Colon (tissue), 2 donors: ENCODE measurements at regions not wholly inside any gene's neighbourhood (a gene's known extent, or its start where the extent isn't known, plus 50 kb on each side); places are given as distances from the start of the nearest gene placed in this dataset.

ENCODE experiments used
- FAIRE-seq: peaks from 2 replicates; lab custom pipeline; 2012; peaks lifted over from hg19 to GRCh38; lab: Jason Lieb, UNC
- donor health status: control.
- donor health status: control.

DNA sequence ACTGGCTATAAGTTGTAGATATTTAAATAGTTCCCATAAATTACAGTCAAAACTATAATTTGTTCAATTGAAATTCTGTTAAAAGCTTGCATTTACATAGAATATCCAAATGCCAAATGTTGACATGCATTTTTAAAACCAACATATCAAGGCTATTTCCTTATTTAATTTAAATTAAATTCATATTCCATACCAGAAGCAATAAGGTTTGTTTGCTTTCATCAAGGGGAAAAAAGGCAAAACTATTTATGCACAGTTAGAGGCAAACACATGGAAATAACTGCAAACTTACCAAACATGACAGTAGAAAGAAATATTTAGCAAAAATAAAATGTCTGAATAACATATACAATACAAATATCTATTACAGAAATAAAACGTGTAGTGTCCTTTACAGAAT, 1581.2 kb upstream of the TENM4 start:
- FAIRE-seq: no peak

DNA sequence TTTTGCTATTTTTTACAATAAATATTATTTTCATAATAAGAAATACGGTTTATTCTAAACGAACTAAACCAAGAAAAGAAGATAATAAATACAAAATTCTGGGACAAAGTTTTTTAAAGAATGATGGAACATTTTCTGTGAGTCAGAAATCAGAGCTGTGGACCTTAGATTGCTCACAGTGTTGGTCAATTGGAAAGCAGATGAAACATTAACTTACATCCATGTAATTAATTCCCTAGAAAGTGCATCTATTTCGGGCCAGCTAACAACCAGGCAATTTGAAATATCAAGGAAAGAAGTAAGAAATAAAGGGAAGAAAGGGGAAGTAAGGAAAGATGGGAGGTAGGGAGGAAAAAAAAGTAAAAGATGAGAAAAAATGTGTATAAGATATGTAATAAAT, 1569.8 kb upstream of the TENM4 start:
- peak; percentile 36 for FAIRE-seq

DNA sequence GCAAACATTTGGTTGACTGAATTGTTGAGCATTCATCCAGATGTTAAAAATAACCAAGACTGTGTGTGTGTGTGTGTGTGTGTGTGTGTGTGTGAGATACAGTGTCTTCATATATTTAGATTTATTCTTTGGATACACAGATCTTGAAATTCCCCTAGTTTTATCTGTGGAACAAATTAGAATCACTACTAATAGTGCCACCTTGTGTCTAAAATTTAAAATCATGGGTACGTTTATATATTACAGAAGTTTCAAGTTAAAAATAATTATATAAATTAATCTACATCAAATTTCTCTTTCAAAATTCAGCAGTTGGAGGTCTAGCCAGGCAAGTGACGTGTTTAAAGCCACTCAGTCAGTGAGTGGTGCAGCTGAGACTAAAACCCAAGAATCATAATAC, 1566.2 kb upstream of the TENM4 start:
- no peak for FAIRE-seq

DNA sequence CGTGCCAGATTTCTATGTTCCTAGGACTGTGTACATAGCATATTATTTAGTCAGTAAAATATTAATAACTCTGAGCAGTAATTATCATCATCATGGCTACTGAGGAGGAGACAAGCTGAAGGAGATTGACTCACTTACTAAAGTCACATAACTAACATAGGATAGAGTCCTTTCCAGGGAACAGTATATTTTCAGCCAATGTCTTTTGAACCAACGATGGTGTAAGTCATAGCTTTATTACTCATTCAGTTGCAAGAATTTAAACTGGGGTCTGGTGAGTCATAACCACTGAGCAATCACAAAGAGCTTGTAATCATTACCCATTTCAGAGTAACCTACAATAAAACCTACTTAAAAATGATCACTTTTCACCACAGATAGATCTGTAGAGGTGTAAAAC, 1564.8 kb upstream of the TENM4 start:
- FAIRE-seq: no peak

DNA sequence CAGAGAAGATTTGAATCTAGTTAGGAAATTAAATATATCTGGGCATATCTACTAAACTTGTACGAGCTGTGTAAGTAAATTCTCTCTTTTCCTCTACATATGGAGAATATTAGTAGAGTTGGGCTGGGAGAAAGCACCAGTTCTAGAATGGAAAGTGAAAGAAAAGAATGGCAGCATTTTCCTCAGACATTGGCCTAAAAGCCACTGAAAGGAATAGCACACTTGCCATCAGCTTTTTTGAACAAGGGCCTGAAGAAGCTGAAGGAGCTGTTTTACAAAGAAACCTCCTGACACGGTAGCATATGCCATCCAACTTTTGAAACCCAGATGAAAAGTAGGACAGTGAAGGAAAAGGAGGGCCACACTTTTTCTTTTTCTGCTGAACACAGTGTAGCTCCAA, 1563.7 kb upstream of the TENM4 start:
- no peak for FAIRE-seq

DNA sequence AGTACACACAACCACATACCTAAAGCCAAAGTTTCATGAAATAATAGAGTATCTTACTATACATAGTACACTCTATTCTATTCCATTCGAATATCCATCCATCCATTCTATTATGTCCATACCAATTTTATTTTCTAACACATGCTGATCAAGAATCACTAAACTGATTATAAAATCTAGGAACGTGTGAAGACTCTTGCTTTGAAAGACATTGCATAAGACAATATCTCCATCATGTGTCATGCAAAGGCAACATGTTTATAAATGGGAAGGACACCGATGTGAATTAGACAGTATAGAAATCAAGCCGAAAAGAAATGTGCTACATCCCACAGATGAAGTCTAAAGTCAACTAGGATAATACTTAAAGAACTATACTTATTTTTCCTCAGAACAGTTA, 1561.5 kb upstream of the TENM4 start:
- no peak for FAIRE-seq

DNA sequence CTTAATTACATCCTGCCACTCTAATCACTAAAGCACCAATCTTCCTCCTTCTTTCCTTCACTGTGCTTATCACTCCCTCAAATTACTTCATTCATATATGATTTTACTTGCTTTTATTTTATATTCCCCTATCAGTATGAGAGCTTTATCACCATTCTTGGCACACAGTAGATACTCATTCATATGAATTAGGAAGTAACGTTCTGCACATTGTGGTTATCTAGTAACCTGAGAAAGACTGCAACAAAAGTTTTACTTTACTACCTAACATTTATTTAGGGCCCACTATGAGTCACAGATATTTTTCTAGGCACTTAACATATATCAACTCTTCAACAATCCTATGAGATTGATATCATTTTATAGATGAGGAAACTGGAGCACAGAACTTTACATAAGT, 1559.9 kb upstream of the TENM4 start:
- FAIRE-seq: no peak

DNA sequence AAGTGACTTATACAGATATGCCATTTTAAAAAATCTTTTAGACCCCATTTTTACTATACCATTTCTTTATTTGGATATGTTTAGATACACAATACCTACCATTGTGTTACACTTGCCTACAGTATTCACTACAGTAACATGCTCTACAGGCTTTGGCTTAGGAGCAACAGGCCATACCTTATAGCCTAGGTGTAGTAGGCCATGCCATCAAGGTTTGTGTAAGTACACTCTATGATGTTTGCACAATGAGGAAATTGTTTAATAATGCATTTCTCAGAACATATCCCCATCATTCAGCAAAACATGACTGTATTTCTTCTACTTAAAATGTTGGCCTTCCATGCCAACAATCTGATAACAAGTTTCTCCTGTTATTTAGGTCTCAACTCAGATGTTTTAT, 1559.5 kb upstream of the TENM4 start:
- no peak for FAIRE-seq

DNA sequence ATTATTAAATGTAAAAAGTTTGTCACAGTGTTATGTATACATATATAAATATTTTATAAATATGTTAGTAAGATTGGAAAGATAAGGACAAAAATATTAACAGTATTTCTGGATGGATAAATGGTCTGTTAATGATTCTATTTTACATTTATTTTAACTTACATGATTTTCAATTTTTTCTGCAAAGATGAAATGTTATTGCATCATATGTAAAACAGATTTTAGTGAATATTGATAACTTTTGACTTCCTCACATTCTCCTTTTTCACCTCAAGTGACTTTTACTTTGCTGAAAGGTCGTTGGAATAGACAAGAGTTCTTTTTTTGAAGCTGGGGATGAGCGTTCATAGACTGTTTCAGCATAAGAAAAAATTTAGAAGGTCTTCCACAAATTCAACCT, 1554.7 kb upstream of the TENM4 start:
- FAIRE-seq: no peak

DNA sequence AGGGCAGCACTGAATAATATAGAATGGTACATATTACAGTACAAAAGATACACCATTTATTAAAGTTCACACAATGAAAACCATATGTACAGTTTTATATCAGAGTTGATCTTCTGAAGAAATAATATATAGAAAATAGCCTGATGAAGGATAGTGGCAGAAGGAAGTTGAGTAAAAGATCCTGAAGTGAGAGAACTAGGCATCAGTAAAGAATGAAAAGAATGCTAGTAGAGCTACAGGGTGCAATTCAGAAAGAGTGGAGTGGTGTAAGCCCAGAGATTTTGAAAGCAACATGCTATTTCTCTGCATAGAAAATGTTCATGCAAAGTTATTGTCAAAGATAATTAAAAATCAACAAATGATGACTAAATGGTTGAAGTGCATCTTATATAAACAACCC, 1552.7 kb upstream of the TENM4 start:
- no peak for FAIRE-seq

DNA sequence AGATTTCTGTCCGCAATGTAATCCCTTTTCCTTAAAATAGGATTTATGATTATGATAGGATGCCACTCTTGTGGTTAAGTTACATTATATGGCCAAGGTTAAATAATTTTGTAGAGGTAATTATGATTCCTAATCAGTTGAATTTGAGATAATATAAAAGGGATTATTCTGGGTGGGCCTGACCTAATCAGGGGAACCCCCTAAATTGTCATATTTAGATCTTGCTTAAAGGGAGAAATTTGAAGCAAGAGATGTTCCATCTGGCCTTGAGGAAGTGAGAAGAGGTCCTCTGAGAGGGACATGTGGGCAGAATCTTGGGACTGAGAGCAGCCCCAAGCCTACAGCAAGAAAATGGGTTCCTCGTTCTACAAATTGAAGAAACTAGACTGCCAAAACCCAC, 1550.1 kb upstream of the TENM4 start:
- no peak for FAIRE-seq

DNA sequence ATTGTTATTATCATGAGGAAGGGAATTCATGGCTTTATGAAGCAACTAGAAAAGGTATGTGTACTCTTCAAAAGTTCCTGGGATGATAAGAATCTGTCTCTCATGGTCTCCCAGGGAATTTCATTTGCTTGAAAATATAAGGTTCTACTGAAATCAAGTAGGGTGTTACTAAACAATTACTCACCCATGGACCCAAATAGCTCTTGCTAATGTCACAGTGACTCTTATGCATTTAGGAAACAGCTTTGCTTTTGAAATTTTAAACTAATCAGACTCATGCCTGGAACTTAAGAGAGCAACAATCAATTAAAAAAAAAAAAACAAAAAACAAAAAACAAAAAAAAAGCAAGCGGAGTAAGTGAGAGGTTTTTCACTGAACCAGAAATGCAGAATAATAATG, 1546.3 kb upstream of the TENM4 start:
- FAIRE-seq: no peak

DNA sequence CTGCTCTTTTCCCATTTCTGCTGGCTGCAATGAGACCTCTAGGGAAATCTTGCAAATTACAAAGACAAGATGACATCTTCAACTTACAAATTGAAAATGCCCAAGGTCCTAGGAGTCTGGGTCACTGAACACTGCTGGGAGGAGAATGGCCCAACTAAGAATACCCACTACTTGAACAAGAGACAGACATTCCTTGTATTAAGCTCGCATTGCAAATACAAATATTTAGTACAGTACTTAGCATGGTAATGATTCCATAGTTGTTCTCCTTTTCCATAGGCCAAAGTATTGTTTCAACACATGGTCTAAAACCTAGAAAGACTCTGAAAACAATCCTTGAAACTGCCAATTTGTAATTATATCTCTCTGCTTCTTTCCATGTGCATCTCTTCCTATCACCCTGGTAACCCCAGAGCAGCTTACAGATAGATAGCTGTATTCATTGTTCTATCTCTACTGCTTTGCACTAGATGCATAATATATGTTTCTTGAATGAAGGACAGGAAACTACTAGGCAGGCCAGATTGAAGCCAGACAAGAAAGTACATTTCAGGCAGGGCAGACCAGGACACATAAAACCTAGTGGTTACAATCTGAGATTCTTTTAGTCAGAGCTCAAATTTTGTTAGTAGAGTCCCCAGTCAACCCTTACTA, 1545.7 kb upstream of the TENM4 start:
- no peak for FAIRE-seq

DNA sequence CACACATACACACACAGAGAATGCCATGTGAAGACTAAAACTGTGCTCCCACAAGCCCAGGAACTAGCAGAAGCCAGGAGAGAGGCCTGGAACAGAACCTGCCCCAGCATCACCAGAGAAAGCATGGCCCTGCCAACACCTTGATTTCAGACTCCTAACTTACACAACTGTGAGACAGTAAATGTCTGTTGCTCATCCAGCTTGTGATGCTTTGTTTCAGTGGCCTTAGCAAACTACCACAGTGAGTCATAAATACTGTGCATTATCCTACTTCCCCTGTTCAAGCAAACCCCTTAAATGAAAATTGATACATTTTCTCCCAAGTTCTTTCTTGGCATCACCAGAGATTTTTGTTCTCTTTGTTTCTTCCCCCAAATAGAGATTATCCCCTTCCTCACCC, 1539.4 kb upstream of the TENM4 start:
- FAIRE-seq: no peak

DNA sequence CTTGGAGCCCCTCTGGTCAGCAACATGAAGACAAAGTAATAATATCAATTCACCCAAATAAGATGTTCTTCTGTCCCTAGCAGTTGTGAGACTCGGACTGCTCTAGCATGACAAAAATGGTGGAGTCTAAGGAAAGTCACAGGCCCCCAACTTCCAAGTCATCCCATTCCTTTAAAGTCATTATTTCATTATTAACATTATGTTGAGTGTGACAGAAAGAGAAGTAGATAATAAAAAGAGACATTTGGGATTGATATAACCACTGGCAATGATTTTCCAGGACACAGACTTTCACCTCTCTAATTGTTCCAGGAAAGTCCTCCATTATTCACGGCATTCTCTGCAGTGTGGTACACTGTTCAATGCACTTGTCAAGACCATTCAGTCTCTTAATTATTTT, 1533.0 kb upstream of the TENM4 start:
- FAIRE-seq: no peak

DNA sequence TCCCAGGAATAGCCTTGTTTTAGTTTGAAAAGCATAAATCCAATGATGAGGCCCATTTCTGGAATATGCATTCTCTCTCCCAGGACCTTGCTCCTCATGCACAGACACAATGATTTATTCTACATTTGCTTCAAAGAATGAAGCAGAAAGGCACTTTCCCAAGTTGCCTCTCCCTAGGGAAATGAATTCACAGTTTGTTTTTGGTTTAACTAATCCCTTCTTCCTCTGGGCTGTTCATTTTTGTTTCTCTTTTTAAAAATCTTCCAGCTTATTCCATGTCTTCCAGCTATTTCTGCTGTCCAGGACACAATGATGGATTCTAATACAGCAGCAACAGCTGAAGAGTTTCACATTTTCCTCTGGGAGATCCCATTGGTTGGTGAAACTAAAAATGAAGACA, 1529.2 kb upstream of the TENM4 start:
- FAIRE-seq: no peak

DNA sequence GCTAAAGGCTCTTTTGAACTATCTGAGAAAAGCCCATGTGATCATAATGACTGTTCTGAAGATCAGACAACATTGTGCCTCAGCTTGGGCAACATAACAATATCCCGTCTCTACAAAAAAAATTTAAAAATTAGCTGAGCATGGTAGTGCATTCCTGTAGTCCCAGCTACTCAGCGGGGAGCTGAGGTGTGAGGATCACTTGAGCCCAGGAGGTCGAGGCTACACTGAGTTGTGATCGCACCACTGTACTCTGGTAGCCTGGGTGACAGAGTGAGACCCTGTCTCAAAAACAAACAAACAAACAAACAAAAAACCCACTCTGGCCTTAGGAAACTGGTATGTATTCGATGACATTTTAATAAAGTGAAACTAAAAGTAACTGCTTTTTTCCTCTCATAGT, 1526.8 kb upstream of the TENM4 start:
- FAIRE-seq: no peak

DNA sequence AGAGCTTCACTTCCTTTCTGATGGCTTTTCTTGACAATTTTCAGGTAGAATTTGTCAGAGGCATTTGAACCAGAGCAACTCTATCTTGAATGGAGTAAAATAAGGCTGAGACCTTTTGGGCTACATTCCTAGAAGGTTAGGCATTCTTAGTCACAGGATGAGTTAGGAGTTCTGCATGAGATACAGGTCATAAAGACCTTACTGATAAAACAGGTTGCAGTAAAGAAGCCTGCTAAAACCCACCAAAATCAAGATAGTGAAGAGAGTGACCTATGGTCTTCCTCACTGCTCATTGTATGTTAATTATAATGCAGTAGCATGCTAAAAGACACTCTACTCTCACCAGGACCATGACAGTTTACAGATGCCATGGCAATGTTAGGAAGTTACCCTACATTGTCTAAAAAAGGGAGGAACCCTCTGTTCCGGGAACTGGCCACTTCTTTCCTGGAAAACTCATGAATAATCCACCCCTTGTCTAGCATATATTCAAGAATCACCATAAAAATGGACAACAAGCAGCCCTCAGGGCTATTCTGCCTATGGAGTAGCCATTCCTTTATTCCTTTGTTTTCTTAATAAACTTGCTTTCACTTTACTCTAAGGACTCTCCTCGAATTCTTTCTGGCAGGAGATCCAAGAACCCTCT, 1519.7 kb upstream of the TENM4 start:
- no peak for FAIRE-seq

DNA sequence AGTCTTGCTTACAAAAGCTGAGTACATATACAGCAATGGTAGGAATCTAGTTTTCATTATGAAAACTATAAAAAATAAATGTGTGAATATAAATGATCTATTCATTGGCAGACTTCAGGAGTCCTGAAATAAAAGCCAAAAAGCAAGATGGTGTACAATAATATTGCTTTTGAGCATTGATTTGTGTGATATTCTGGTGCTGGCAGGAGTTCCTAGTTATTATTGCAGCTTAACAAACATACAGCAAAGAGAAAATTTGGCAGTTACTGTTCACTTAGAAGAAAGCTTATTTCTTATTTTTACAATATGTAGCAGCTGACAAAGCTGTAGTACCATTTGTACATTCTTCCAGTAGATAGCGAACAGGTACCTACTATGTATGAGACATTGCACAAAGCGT, 1518.9 kb upstream of the TENM4 start:
- no peak for FAIRE-seq

DNA sequence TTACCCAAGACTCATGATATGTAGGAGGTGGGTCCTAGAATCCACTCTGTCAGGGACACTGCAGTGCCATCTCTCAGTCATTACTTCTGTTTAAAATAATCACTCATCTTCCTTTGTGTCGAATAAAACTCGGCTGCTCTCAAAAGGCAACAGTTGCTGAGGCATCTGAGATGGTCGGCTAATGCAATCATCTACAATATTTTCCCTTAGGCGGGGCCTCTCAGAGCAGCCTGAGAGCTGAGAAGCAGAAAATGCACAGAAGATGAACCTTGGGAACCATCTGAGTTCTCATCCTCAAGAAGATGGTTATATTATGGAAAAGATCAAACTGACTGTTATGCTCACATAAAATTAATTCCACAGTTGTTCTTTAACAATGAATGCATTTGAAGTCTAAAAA, 1518.2 kb upstream of the TENM4 start:
- FAIRE-seq: no peak

DNA sequence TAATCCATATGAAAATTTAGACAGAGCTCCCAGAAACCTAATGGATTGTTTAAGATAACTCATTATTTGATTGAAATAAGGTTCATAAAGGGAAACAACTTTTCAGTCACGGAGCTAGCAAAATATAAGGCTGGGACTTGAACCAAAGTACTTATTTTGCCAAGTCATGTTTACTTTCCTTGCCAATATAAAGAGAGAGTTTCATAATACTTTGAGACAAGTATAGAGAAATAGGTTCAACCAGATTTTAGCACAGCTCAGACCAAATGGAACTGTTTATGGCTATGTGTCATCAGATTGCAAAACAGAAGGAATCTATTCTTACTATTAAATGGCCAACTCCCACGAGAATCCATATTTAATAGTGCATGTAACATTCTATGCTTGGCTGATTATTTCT, 1517.5 kb upstream of the TENM4 start:
- FAIRE-seq: no peak

DNA sequence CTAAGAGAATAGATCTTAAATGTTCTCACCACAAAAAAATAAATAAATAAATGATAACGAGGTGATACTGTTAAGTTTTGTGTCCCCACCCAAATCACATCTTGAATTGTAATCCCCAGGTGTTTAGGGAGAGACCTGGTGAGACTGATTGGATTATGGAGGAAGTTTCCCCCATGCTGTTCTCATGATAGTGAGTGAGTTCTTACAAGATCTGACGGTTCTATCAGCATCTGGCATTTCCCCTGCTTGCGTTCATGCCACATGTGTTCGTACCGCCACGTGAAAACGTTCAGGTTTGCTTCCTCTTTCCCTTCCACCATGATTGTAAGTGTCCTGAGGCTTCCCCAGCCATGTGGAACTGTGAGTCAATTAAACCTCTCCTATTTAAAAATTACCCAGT, 1514.8 kb upstream of the TENM4 start:
- FAIRE-seq: no peak

DNA sequence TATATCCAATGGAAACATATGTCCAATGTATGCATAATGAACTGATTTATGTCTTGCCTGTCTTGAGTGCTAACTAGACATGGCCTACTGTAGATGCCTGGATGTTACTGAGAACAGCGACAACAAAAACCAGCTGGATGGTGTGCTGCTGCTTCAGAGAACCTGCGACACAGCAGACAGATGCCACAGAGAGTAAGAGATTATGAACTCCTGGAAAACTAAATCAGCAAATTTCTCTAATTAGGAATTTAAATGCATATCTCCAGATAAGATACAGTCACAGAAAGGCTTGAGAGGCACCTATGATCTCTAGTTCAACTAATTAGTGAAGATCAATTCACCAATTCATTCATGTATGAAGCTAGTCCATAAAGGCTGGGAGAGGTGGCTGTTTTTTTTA, 1508.0 kb upstream of the TENM4 start:
- FAIRE-seq: no peak

DNA sequence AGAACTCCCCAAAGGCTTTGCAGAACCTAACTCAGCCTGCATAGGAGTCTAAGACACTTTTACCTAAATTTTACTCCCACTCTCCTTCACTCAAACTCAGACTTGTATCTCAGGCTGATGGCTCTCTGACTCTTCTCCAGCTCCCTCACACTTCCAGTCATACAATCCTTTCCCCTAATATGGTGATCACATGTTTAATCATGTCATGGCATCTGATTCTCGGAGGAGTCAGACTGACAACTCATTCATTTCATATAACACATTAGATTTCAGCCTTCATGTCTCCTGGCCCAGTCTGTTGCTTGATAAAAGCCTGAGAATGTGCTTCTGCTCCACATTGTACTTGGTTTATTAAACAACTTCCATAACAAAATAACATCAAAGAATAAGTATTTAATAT, 1503.9 kb upstream of the TENM4 start:
- FAIRE-seq: no peak

DNA sequence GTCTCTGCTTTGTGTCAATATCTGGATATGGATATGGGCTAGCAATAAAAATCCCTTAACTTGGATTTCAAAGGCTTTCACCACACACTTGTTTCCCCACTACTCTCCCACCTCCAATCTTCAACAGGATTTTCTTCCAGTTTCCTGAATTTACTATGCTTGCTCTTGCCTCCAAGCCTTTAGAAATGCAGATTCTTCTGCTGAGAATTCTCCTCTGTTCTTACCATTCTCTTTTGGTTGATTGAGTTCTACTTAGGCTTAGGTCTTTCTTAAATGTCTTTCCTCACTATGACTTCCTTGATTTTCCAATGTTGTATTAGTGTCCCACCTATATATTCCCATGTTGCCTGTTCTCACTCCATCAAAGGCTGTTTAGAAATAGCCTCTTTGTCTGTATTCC, 1502.4 kb upstream of the TENM4 start:
- no peak for FAIRE-seq
